ENCODE measurements at regions not wholly inside any gene's neighbourhood (a gene's known extent, or its start where the extent isn't known, plus 50 kb on each side); places are given as distances from the start of the nearest gene placed in this dataset.

- DNase-seq (ENCODE audit: low read depth, low spot score) = no peak
Observed at GRCh38 chr3:40810813-40811212, 286.1 kb downstream of the ZNF621 start.

- DNase-seq (ENCODE audit: low read depth, low spot score) = no peak
Observed at GRCh38 chr3:40817017-40817416, 292.3 kb downstream of the ZNF621 start.

- no peak for DNase-seq (ENCODE audit: low read depth, low spot score)
Observed at GRCh38 chr3:40821315-40821714, 296.6 kb downstream of the ZNF621 start.

GRCh38 chr3:40827226-40827625, 302.5 kb downstream of the ZNF621 start:
- no peak for DNase-seq (ENCODE audit: low read depth, low spot score)

- DNase-seq (ENCODE audit: low read depth, low spot score) = peak; percentile 25
Observed at GRCh38 chr3:40827942-40828688, 303.4 kb downstream of the ZNF621 start.

GRCh38 chr3:40828741-40829415, 304.1 kb downstream of the ZNF621 start:
- DNase-seq (ENCODE audit: low read depth, low spot score) = no peak

- no peak for DNase-seq (ENCODE audit: low read depth, low spot score)
Observed at GRCh38 chr3:40829876-40830275, 305.1 kb downstream of the ZNF621 start.

GRCh38 chr3:40837300-40837699, 312.5 kb downstream of the ZNF621 start:
- DNase-seq (ENCODE audit: low read depth, low spot score) = no peak

GRCh38 chr3:40841131-40841530, 316.4 kb downstream of the ZNF621 start:
- no peak for DNase-seq (ENCODE audit: low read depth, low spot score)

GRCh38 chr3:40841570-40842109, 316.9 kb downstream of the ZNF621 start:
- no peak for DNase-seq (ENCODE audit: low read depth, low spot score)

- DNase-seq (ENCODE audit: low read depth, low spot score) = no peak
Observed at GRCh38 chr3:40842714-40843113, 318.0 kb downstream of the ZNF621 start.

- DNase-seq (ENCODE audit: low read depth, low spot score) = no peak
Observed at GRCh38 chr3:40843208-40843624, 318.5 kb downstream of the ZNF621 start.

GRCh38 chr3:40843851-40844548, 319.2 kb downstream of the ZNF621 start:
- DNase-seq (ENCODE audit: low read depth, low spot score) = peak; percentile 53

GRCh38 chr3:40844896-40845295, 320.1 kb downstream of the ZNF621 start:
- no peak for DNase-seq (ENCODE audit: low read depth, low spot score)

- no peak for DNase-seq (ENCODE audit: low read depth, low spot score)
Observed at GRCh38 chr3:40845447-40845846, 320.7 kb downstream of the ZNF621 start.

GRCh38 chr3:40845916-40846315, 321.2 kb downstream of the ZNF621 start:
- DNase-seq (ENCODE audit: low read depth, low spot score) = no peak

- no peak for DNase-seq (ENCODE audit: low read depth, low spot score)
Observed at GRCh38 chr3:40846451-40846850, 321.7 kb downstream of the ZNF621 start.

- DNase-seq (ENCODE audit: low read depth, low spot score) = peak; percentile 91
Observed at GRCh38 chr3:40847551-40847992, 322.8 kb downstream of the ZNF621 start.

GRCh38 chr3:40848421-40848820, 323.7 kb downstream of the ZNF621 start:
- DNase-seq (ENCODE audit: low read depth, low spot score) = no peak

GRCh38 chr3:40850861-40851260, 326.1 kb downstream of the ZNF621 start:
- no peak for DNase-seq (ENCODE audit: low read depth, low spot score)

GRCh38 chr3:40851836-40852235, 327.1 kb downstream of the ZNF621 start:
- no peak for DNase-seq (ENCODE audit: low read depth, low spot score)

- no peak for DNase-seq (ENCODE audit: low read depth, low spot score)
Observed at GRCh38 chr3:40852712-40853111, 328.0 kb downstream of the ZNF621 start.

All from astrocyte of the hippocampus (primary cell).